CD4-positive, alpha-beta memory T cell (primary cell): ENCODE measurements at regions not wholly inside any gene's neighbourhood (a gene's known extent, or its start where the extent isn't known, plus 50 kb on each side); places are given as distances from the start of the nearest gene placed in this dataset.

Experiments
- CTCF ChIA-PET: fragments of 350-600 bp; sonication (Branson Sonifier 250); formaldehyde crosslinking; loops from one replicate; lab custom pipeline; 2021; ENCODE audit warnings: inconsistent platforms; ENCODE audit not compliant: partially characterized antibody; lab: Charles Lee
- POLR2A ChIA-PET: fragments of 350-600 bp; sonication (Branson Sonifier 250); formaldehyde crosslinking; loops from one replicate; lab custom pipeline; 2021; ENCODE audit not compliant: partially characterized antibody; lab: Charles Lee
- DNase-seq, 5 donors: peaks; one replicate each; pipeline versions ENCODE4 v3.0.0 to v3.0.0-alpha.2; 2020 to 2022; ENCODE audit warnings: mixed read lengths in 1 of 5
- H3K27ac ChIP-seq: one replicate; pipeline ENCODE4 v1.7.0; 2013; ENCODE audit warnings: low read depth, low read length
- H3K27me3 ChIP-seq: 2 replicates; pipeline ENCODE4 v1.7.0; 2013; ENCODE audit warnings: mild to moderate bottlenecking, low read length, moderate library complexity; ENCODE audit not compliant: insufficient read depth
- H3K36me3 ChIP-seq: 2 replicates; pipeline ENCODE4 v1.7.0; 2013; ENCODE audit warnings: mild to moderate bottlenecking, low read length, moderate library complexity; ENCODE audit not compliant: insufficient read depth
- H3K4me1 ChIP-seq: 2 replicates; pipeline ENCODE4 v1.7.0; 2013; ENCODE audit warnings: mild to moderate bottlenecking, low read length, moderate library complexity; ENCODE audit not compliant: insufficient read depth
- H3K4me3 ChIP-seq, 2 donors: one replicate each; pipeline ENCODE4 v1.7.0; 2013; ENCODE audit warnings: low read length in 2 of 2, mild to moderate bottlenecking in 1 of 2
- H3K9me3 ChIP-seq, 2 donors: one replicate each; pipeline ENCODE4 v1.7.0; 2013; ENCODE audit warnings: low read length in 2 of 2, control low read depth in 1 of 2; ENCODE audit not compliant: control insufficient read depth in 1 of 2
- H3K27ac Mint-ChIP-seq, 7 donors: one replicate each; pipeline ENCODE4 v1.8.0; 2020 to 2021; ENCODE audit warnings: mixed read lengths in 7 of 7, mild to moderate bottlenecking in 6 of 7, inconsistent platforms in 3 of 7, moderate library complexity in 3 of 7
- H3K27me3 Mint-ChIP-seq, 2 donors: one replicate each; pipeline ENCODE4 v1.8.0; 2020 to 2021; ENCODE audit warnings: mixed read lengths in 2 of 2
- H3K36me3 Mint-ChIP-seq, 2 donors: one replicate each; pipeline ENCODE4 v1.8.0; 2020 to 2021; ENCODE audit warnings: mixed read lengths in 2 of 2, inconsistent platforms in 1 of 2, mild to moderate bottlenecking in 1 of 2
- H3K4me1 Mint-ChIP-seq, 4 donors: one replicate each; pipeline ENCODE4 v1.8.0; 2020 to 2021; ENCODE audit warnings: mixed read lengths in 4 of 4, mild to moderate bottlenecking in 1 of 4
- H3K4me3 Mint-ChIP-seq, 8 donors: one replicate each; pipeline ENCODE4 v1.8.0; 2020 to 2021; ENCODE audit warnings: mixed read lengths in 8 of 8, mild to moderate bottlenecking in 7 of 8, moderate library complexity in 6 of 8, inconsistent platforms in 3 of 8
- H3K9me3 Mint-ChIP-seq, 8 donors: one replicate each; pipeline ENCODE4 v1.8.0; 2020 to 2021; ENCODE audit warnings: mixed read lengths in 8 of 8, mild to moderate bottlenecking in 5 of 8, inconsistent platforms in 3 of 8, moderate library complexity in 1 of 8
- intact Hi-C: fragments of 100-400 bp; cut with micrococcal nuclease; formaldehyde crosslinking; loops from one replicate; pipeline ENCODE4 v1.15.1; 2023

DNA sequence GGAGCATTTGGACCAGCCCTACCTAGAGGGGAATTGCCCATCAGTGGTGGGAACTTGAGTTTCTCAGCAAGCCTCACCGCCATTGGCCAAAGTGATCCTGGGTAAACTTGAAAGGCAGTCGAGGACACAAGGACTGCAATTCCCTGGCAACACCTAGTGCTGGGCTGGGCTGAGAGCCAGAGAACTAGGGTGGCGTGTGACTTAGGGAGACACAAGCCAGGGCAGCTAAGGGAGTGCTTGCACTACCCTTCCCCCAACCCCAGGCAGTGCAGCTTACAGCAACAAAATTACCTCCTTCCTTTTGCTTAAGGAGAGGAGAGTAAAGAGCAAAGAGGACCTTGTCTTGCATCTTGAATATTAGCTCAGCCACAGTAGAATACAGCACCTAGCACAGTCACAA is 176.9 kb upstream of the PRMT6 start:
- H3K9me3 ChIP-seq = no peaks in the 10 kb centered on the region
- ChIA-PET POLR2A (no interaction called here), CTCF (no interaction called here)
- no peak overlapping the region for H3K27ac ChIP-seq
- no peaks in the 10 kb centered on the region for H3K36me3 ChIP-seq
- H3K9me3 Mint-ChIP-seq = peaks cover 0 to 11% (median 5%) of the 10 kb centered on the region in 8 donors
- no peaks in the 10 kb centered on the region for H3K4me1 ChIP-seq
- DNase-seq = no peak
- intact Hi-C loops = no loop called here
- H3K4me3 Mint-ChIP-seq = no peak overlapping the region
- peaks cover 0 to 2% of the 10 kb centered on the region in 2 donors for H3K27me3 Mint-ChIP-seq
- H3K4me1 Mint-ChIP-seq = no peaks in the 10 kb centered on the region
- H3K27ac Mint-ChIP-seq = no peak overlapping the region
- no peaks in the 10 kb centered on the region for H3K27me3 ChIP-seq
- no peaks in the 10 kb centered on the region for H3K36me3 Mint-ChIP-seq
- H3K4me3 ChIP-seq = no peak overlapping the region

DNA sequence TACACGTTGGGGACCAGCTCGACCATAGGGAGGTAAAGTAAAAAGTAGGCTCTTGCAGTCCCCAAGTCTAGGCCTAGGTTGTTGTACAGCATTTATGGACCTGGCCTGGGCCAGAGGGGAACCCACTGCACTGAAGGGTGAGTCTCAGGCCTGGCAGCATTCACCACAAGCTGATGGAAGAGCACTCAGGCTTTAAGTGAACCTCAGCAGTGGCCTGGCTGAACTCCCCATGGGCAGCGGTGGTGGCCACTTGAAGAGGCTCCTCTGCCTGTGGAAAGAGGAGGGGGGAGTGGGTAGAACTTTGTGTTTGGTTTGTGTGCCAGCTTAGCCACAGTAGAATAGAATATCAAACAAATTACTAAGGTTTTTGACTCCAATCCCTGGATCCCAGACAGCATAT is 176.2 kb upstream of the PRMT6 start:
- H3K4me3 Mint-ChIP-seq = no peak overlapping the region
- no peaks in the 10 kb centered on the region for H3K36me3 ChIP-seq
- H3K9me3 Mint-ChIP-seq = peaks cover 0 to 11% (median 5%) of the 10 kb centered on the region in 8 donors
- H3K4me3 ChIP-seq = no peak overlapping the region
- no peak for DNase-seq
- H3K27ac Mint-ChIP-seq = no peak overlapping the region
- H3K27me3 Mint-ChIP-seq = peaks cover 0 to 3% of the 10 kb centered on the region in 2 donors
- no peaks in the 10 kb centered on the region for H3K9me3 ChIP-seq
- POLR2A ChIA-PET = no interaction called here
- CTCF ChIA-PET = no interaction called here
- intact Hi-C loops = no loop called here
- H3K4me1 Mint-ChIP-seq = no peaks in the 10 kb centered on the region
- no peaks in the 10 kb centered on the region for H3K36me3 Mint-ChIP-seq
- no peaks in the 10 kb centered on the region for H3K27me3 ChIP-seq
- H3K4me1 ChIP-seq = no peaks in the 10 kb centered on the region
- H3K27ac ChIP-seq = no peak overlapping the region

DNA sequence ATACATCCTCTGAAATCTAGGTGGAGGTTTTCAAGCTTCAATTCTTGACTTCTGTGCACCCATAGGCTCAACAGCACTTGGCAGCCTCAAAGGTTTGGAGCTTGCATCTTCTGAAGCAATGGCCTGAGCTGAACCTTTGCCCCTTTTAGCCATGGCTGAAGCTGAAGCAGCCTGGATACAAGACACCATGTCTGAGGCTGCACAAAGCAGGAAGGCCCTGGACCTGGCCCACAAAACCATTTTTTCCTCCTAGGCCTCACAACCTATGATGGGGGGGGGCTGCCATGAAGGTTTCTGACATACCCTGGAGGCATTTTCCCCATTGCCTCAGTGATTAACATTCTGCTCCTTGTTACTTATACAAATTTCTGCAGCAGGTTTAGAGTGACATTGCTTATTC is 173.3 kb upstream of the PRMT6 start:
- H3K4me3 Mint-ChIP-seq = no peak overlapping the region
- peaks cover 0 to 3% of the 10 kb centered on the region in 2 donors for H3K27me3 Mint-ChIP-seq
- Histone ChIP-seq H3K27ac (no peak overlapping the region), H3K4me1 (no peaks in the 10 kb centered on the region), H3K36me3 (no peaks in the 10 kb centered on the region), H3K4me3 (no peak overlapping the region), H3K9me3 (no peaks in the 10 kb centered on the region), H3K27me3 (no peaks in the 10 kb centered on the region)
- POLR2A ChIA-PET = no interaction called here
- DNase-seq = no peak
- CTCF ChIA-PET = no interaction called here
- intact Hi-C loops = no loop called here
- H3K4me1 Mint-ChIP-seq = no peaks in the 10 kb centered on the region
- no peak overlapping the region for H3K27ac Mint-ChIP-seq
- H3K9me3 Mint-ChIP-seq = peaks cover 0 to 11% (median 4%) of the 10 kb centered on the region in 8 donors
- H3K36me3 Mint-ChIP-seq = no peaks in the 10 kb centered on the region

GRCh38 chr1:106889059-106889458 is 167.4 kb upstream of the PRMT6 start:
- no peak for DNase-seq
- Mint-ChIP-seq H3K4me1 (no peaks in the 10 kb centered on the region), H3K4me3 (no peak overlapping the region), H3K36me3 (no peaks in the 10 kb centered on the region), H3K27me3 (peaks cover 0 to 2% of the 10 kb centered on the region in 2 donors), H3K27ac (no peak overlapping the region), H3K9me3 (peaks cover 0 to 5% (median 2%) of the 10 kb centered on the region in 8 donors)
- Histone ChIP-seq H3K27ac (no peak overlapping the region), H3K27me3 (no peaks in the 10 kb centered on the region), H3K4me1 (no peaks in the 10 kb centered on the region), H3K4me3 (no peak overlapping the region), H3K36me3 (no peaks in the 10 kb centered on the region), H3K9me3 (no peaks in the 10 kb centered on the region)
- ChIA-PET CTCF (no interaction called here), POLR2A (no interaction called here)
- intact Hi-C loops = no loop called here

- peaks cover 0 to 2% of the 10 kb centered on the region in 2 donors for H3K27me3 Mint-ChIP-seq
- no peaks in the 10 kb centered on the region for H3K4me1 ChIP-seq
- no peak for DNase-seq
- H3K4me3 ChIP-seq = no peak overlapping the region
- H3K9me3 Mint-ChIP-seq = peaks cover 0 to 5% (median 2%) of the 10 kb centered on the region in 8 donors
- H3K4me3 Mint-ChIP-seq = no peak overlapping the region
- H3K36me3 Mint-ChIP-seq = no peaks in the 10 kb centered on the region
- no peaks in the 10 kb centered on the region for H3K9me3 ChIP-seq
- no peaks in the 10 kb centered on the region for H3K27me3 ChIP-seq
- H3K27ac Mint-ChIP-seq = no peak overlapping the region
- CTCF ChIA-PET = no interaction called here
- intact Hi-C loops = no loop called here
- POLR2A ChIA-PET = no interaction called here
- no peak overlapping the region for H3K27ac ChIP-seq
- H3K36me3 ChIP-seq = no peaks in the 10 kb centered on the region
- no peaks in the 10 kb centered on the region for H3K4me1 Mint-ChIP-seq
Measured at GRCh38 chr1:106889583-106889982, 166.9 kb upstream of the PRMT6 start.

- ChIA-PET POLR2A (no interaction called here), CTCF (no interaction called here)
- Histone ChIP-seq H3K4me1 (no peaks in the 10 kb centered on the region), H3K27ac (no peak overlapping the region), H3K9me3 (no peaks in the 10 kb centered on the region), H3K4me3 (no peak overlapping the region), H3K36me3 (no peaks in the 10 kb centered on the region), H3K27me3 (no peaks in the 10 kb centered on the region)
- Mint-ChIP-seq H3K4me3 (no peak overlapping the region), H3K36me3 (no peaks in the 10 kb centered on the region), H3K27ac (no peak overlapping the region), H3K4me1 (no peaks in the 10 kb centered on the region), H3K9me3 (peaks cover 0 to 17% (median 2%) of the 10 kb centered on the region in 8 donors), H3K27me3 (no peaks in the 10 kb centered on the region)
- intact Hi-C loops = no loop called here
- DNase-seq = no peak
Measured at GRCh38 chr1:106897976-106898375, 158.5 kb upstream of the PRMT6 start.

DNA sequence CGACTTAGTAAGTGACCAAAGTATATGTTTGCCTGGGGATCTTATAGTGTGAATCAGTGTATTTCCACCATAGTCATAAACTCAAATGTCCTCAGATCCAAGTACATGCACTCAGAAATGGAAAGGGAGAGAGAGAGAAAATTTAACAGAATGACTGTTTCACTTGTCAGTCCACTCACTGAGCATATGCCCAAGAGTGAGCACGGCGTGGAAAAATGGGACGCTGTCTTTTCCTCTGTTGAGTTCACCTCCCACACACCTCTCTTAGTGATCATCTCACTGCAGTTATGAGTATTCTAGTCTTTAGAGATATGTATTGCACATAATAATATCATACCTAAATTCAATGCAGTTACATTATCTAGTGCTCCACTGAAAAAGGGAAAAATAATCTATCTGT is 156.8 kb upstream of the PRMT6 start:
- intact Hi-C loops = no loop called here
- DNase-seq = no peak
- H3K9me3 Mint-ChIP-seq = peaks cover 0 to 14% (median 3%) of the 10 kb centered on the region in 8 donors
- Histone ChIP-seq H3K4me3 (no peak overlapping the region), H3K4me1 (no peaks in the 10 kb centered on the region), H3K36me3 (no peaks in the 10 kb centered on the region), H3K27me3 (no peaks in the 10 kb centered on the region), H3K27ac (no peak overlapping the region), H3K9me3 (no peaks in the 10 kb centered on the region)
- H3K27ac Mint-ChIP-seq = no peak overlapping the region
- H3K4me1 Mint-ChIP-seq = no peaks in the 10 kb centered on the region
- no peaks in the 10 kb centered on the region for H3K36me3 Mint-ChIP-seq
- H3K4me3 Mint-ChIP-seq = no peak overlapping the region
- ChIA-PET CTCF (no interaction called here), POLR2A (no interaction called here)
- H3K27me3 Mint-ChIP-seq = no peaks in the 10 kb centered on the region

DNA sequence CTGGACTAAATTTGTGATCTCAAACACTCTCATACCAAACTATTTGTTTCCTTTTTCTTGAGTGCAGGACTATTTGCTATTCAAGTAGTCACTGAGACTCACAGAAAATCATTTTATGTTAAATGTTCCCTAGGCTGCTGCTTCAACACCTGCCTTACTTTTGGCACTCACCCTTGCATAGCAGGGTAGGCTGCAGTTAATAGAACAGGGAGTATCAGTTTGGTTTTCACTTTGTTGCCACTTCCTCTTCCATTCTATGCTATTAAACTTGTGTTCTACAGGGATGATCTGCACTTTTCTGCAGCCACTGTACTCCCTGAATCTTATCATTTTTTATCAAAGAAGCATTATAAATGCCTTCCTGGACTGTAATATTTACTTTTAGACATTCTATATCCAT is 148.7 kb upstream of the PRMT6 start:
- H3K36me3 Mint-ChIP-seq = no peaks in the 10 kb centered on the region
- Histone ChIP-seq H3K9me3 (no peaks in the 10 kb centered on the region), H3K36me3 (no peaks in the 10 kb centered on the region), H3K27me3 (no peaks in the 10 kb centered on the region), H3K4me1 (no peaks in the 10 kb centered on the region), H3K4me3 (no peak overlapping the region), H3K27ac (no peak overlapping the region)
- ChIA-PET CTCF (no interaction called here), POLR2A (no interaction called here)
- no peak for DNase-seq
- H3K27ac Mint-ChIP-seq = no peak overlapping the region
- no peaks in the 10 kb centered on the region for H3K27me3 Mint-ChIP-seq
- intact Hi-C loops = no loop called here
- H3K4me3 Mint-ChIP-seq = no peak overlapping the region
- H3K9me3 Mint-ChIP-seq = peaks cover 0 to 8% (median 0%) of the 10 kb centered on the region in 8 donors
- H3K4me1 Mint-ChIP-seq = no peaks in the 10 kb centered on the region
